SK-N-SH (cell line): ENCODE measurements at regions not wholly inside any gene's neighbourhood (a gene's known extent, or its start where the extent isn't known, plus 50 kb on each side); places are given as distances from the start of the nearest gene placed in this dataset.

ENCODE experiments used
- CTCF ChIA-PET: fragments of 300-600, 350-600 bp; formaldehyde crosslinking; extraction: SDS; loops from one replicate; lab custom pipeline; 2021; lab: Yijun Ruan, JAX
- POLR2A ChIA-PET: fragments of 350-600 bp; sonication (Branson Sonifier 250); formaldehyde crosslinking; extraction: SDS; loops from one replicate; lab custom pipeline; 2020; ENCODE audit warnings: antibody characterized with exemption, inconsistent platforms; lab: Yijun Ruan, JAX
- DNase-seq: peaks from one replicate; pipeline ENCODE4 v3.0.0; 2012
- H2AFZ ChIP-seq: fragments of 200-600 bp; sonication (generic); 2 replicates; pipeline ENCODE4 v1.8.1; 2016; ENCODE audit warnings: antibody characterized with exemption, mild to moderate bottlenecking, low read depth
- H3F3A ChIP-seq: fragments of 200-600 bp; sonication (generic); replicated peaks from 2 replicates; pipeline ENCODE3; 2016; ENCODE audit warnings: antibody characterized with exemption, mild to moderate bottlenecking; ENCODE audit not compliant: insufficient read depth
- H3K27ac ChIP-seq, 2 experiments: fragments of 200-500 bp in 1 of 2; fragments of 200-600 bp in 1 of 2; sonication (Bioruptor generic) in 1 of 2; sonication (generic), shearing (Covaris generic) in 1 of 2; 2 replicates each; pipeline versions ENCODE4 v1.5.1 to v1.6.1; 2014 to 2016; ENCODE audit warnings: low read depth in 2 of 2, inconsistent platforms in 1 of 2, low read length in 1 of 2, mild to moderate bottlenecking in 1 of 2, mixed read lengths in 1 of 2
- H3K27me3 ChIP-seq: fragments of 200-600 bp; sonication (generic), shearing (Covaris generic); 2 replicates; pipeline ENCODE4 v1.6.1; 2016; ENCODE audit warnings: mixed run types; ENCODE audit not compliant: insufficient read depth
- H3K36me3 ChIP-seq, 2 experiments: fragments of 200-500 bp in 1 of 2; fragments of 200-600 bp in 1 of 2; sonication (Bioruptor generic) in 1 of 2; sonication (generic) in 1 of 2; replicated peaks in 1 of 2; 2 replicates each; pipeline versions ENCODE3 to v1.5.1; 2014 to 2016; ENCODE audit warnings: low read length in 1 of 2, mild to moderate bottlenecking in 1 of 2; ENCODE audit not compliant: insufficient read depth in 2 of 2, control insufficient read depth in 1 of 2
- H3K4me1 ChIP-seq, 2 experiments: fragments of 200-500 bp in 1 of 2; fragments of 200-600 bp in 1 of 2; sonication (Bioruptor generic) in 1 of 2; sonication (generic), shearing (Covaris generic) in 1 of 2; 2 replicates each; pipeline versions ENCODE4 v1.5.1 to v1.6.1; 2014 to 2016; ENCODE audit warnings: low read depth in 1 of 2, low read length in 1 of 2, mixed run types in 1 of 2; ENCODE audit not compliant: insufficient read depth in 2 of 2, control insufficient read depth in 1 of 2
- H3K4me2 ChIP-seq: fragments of 200-600 bp; sonication (generic), shearing (Covaris generic); 2 replicates; pipeline ENCODE4 v1.6.1; 2017; ENCODE audit warnings: mixed run types
- H3K4me3 ChIP-seq, 2 experiments: fragments of 200-500 bp in 1 of 2; fragments of 200-600 bp in 1 of 2; sonication (Bioruptor generic) in 1 of 2; sonication (generic), shearing (Covaris generic) in 1 of 2; 2 replicates each; pipeline versions ENCODE4 v1.5.1 to v1.8.1; 2014 to 2016; ENCODE audit warnings: low read depth in 2 of 2, inconsistent platforms in 1 of 2, low read length in 1 of 2, mild to moderate bottlenecking in 1 of 2, mixed read lengths in 1 of 2, moderate library complexity in 1 of 2
- H3K79me2 ChIP-seq: fragments of 200-600 bp; sonication (generic); 2 replicates; pipeline ENCODE4 v1.8.1; 2017; ENCODE audit warnings: mild to moderate bottlenecking; ENCODE audit not compliant: insufficient read depth
- H3K9ac ChIP-seq: fragments of 200-600 bp; sonication (generic); 2 replicates; pipeline ENCODE4 v1.6.1; 2017; ENCODE audit warnings: mixed run types
- H3K9me2 ChIP-seq: fragments of 200-600 bp; sonication (generic); 2 replicates; pipeline ENCODE4 v1.6.1; 2017; ENCODE audit warnings: mixed run types
- H3K9me3 ChIP-seq: fragments of 200-600 bp; sonication (generic); 2 replicates; pipeline ENCODE4 v1.6.1; 2017; ENCODE audit warnings: mixed run types, mild to moderate bottlenecking, moderate library complexity
- H4K20me1 ChIP-seq: fragments of 200-600 bp; sonication (generic); 2 replicates; pipeline ENCODE4 v1.6.1; 2017; ENCODE audit warnings: mild to moderate bottlenecking, mixed run types; ENCODE audit not compliant: insufficient read depth
- EP300 ChIP-seq, 2 experiments: IDR thresholded peaks; 2 replicates each; pipeline versions ENCODE4 v1.4.0 to v1.6.1; 2012; ENCODE audit warnings: borderline replicate concordance in 1 of 2, low read depth in 1 of 2, low read length in 1 of 2
- EZH2phosphoT487 ChIP-seq: fragments of 200-600 bp; sonication (generic); IDR thresholded peaks from 2 replicates; pipeline ENCODE4 v1.6.1; 2017; ENCODE audit warnings: low read depth, mixed run types, mild to moderate bottlenecking, antibody characterized with exemption, moderate library complexity, borderline replicate concordance
- FOSL2 ChIP-seq: IDR thresholded peaks from 2 replicates; pipeline ENCODE4 v1.4.0; 2012; ENCODE audit warnings: low read depth, mild to moderate bottlenecking, moderate library complexity, borderline replicate concordance
- FOXM1 ChIP-seq: IDR thresholded peaks from 2 replicates; pipeline ENCODE4 v1.4.0; 2012; ENCODE audit warnings: low read depth, mild to moderate bottlenecking
- IRF3 ChIP-seq: fragments of 150-350 bp; IDR thresholded peaks from 2 replicates; pipeline ENCODE4 v1.6.1; 2016; ENCODE audit warnings: mild to moderate bottlenecking, low read depth, low read length
- MEF2A ChIP-seq: IDR thresholded peaks from 2 replicates; pipeline ENCODE4 v1.4.0; 2012; ENCODE audit warnings: low read depth, borderline replicate concordance
- MXI1 ChIP-seq: IDR thresholded peaks from 2 replicates; pipeline ENCODE4 v1.6.1; 2012; ENCODE audit warnings: mild to moderate bottlenecking, low read depth, low read length, improper control_type of control experiment
- NFIC ChIP-seq: IDR thresholded peaks from 2 replicates; pipeline ENCODE4 v1.4.0; 2012; ENCODE audit warnings: borderline replicate concordance
- NRF1 ChIP-seq: IDR thresholded peaks from 2 replicates; pipeline ENCODE4 v1.6.1; 2012; ENCODE audit warnings: low read depth, mild to moderate bottlenecking, low read length
- RAD21 ChIP-seq: IDR thresholded peaks from 2 replicates; pipeline ENCODE4 v1.6.1; 2012; ENCODE audit warnings: mild to moderate bottlenecking, low read length
- RCOR1 ChIP-seq: fragments of 150-350 bp; IDR thresholded peaks from 2 replicates; pipeline ENCODE4 v1.6.1; 2017; ENCODE audit warnings: antibody characterized with exemption, low read length
- RXRA ChIP-seq: IDR thresholded peaks from 2 replicates; pipeline ENCODE4 v1.4.0; 2012; ENCODE audit warnings: low read depth, mild to moderate bottlenecking, borderline replicate concordance
- SMC3 ChIP-seq: IDR thresholded peaks from 2 replicates; pipeline ENCODE4 v1.6.1; 2012; ENCODE audit warnings: low read depth, low read length, improper control_type of control experiment
- TEAD4 ChIP-seq: IDR thresholded peaks from 2 replicates; pipeline ENCODE4 v1.4.0; 2012; ENCODE audit warnings: mild to moderate bottlenecking, borderline replicate concordance; ENCODE audit not compliant: insufficient read depth
- ZBTB33 ChIP-seq: IDR thresholded peaks from 2 replicates; pipeline ENCODE4 v1.4.0; 2012; ENCODE audit warnings: low read depth, borderline replicate concordance
- WGBS: methylation state at CpG from one replicate; pipeline ENCODE4 v1.1.6; 2017; ENCODE audit warnings: low lambda C conversion rate; 5-methylcytosine and 5-hydroxymethylcytosine counted together

- POLR2A ChIA-PET, result no interaction called here
- Histone ChIP-seq H2AFZ (no peak overlapping the region), H3K36me3 (no peaks in the 10 kb centered on the region), H3K4me3 (no peak overlapping the region), H3K4me1 (peaks cover 0 to 11% of the 10 kb centered on the region in 2 experiments; a peak in 2 of 4 replicates), H3K9me3 (no peaks in the 10 kb centered on the region), H4K20me1 (no peaks in the 10 kb centered on the region), H3K27me3 (no peaks in the 10 kb centered on the region), H3K79me2 (no peaks in the 10 kb centered on the region), H3K9ac (no peak overlapping the region), H3K4me2 (no peak overlapping the region), H3K9me2 (no peaks in the 10 kb centered on the region), H3K27ac (no peak overlapping the region), H3F3A (no peaks in the 10 kb centered on the region)
- WGBS, result 77% methylated on average over 6 of the region's 6 CpGs
- TF ChIP-seq FOSL2, result no peak
- TF ChIP-seq IRF3, result no peak
- no peak for DNase-seq
- CTCF ChIA-PET, result interaction anchor here (1.4 to 1.5 kb wide), 2 partner anchors 10 to 17 kb away, joined by 3 to 7 read pairs; no protein-coding TSS in a partner anchor
Observed at GRCh38 chr5:143599474-143599873, 196.0 kb upstream of the NR3C1 start.

GRCh38 chr5:143596824-143597223 is 193.3 kb upstream of the NR3C1 start:
- Histone ChIP-seq H3K9me3 (no peaks in the 10 kb centered on the region), H3K9me2 (no peaks in the 10 kb centered on the region), H3F3A (no peaks in the 10 kb centered on the region), H3K27me3 (no peaks in the 10 kb centered on the region), H3K9ac (no peak overlapping the region), H3K4me1 (peaks cover 0 to 11% of the 10 kb centered on the region in 2 experiments; a peak in 2 of 4 replicates), H3K4me2 (no peak overlapping the region), H2AFZ (no peak overlapping the region), H3K79me2 (no peaks in the 10 kb centered on the region), H3K36me3 (no peaks in the 10 kb centered on the region), H3K4me3 (no peak overlapping the region), H3K27ac (no peak overlapping the region), H4K20me1 (no peaks in the 10 kb centered on the region)
- ChIA-PET POLR2A (no interaction called here), CTCF (no interaction called here)
- 86% methylated on average over 3 of the region's 3 CpGs for WGBS
- no peak for TF ChIP-seq SMC3
- no peak for TF ChIP-seq IRF3
- TF ChIP-seq MEF2A, result no peak
- TF ChIP-seq MXI1, result no peak
- TF ChIP-seq EZH2phosphoT487, result no peak
- no peak for TF ChIP-seq RXRA
- TF ChIP-seq FOXM1, result no peak
- no peak for TF ChIP-seq RCOR1
- no peak for TF ChIP-seq TEAD4
- no peak for TF ChIP-seq NFIC
- no peak for TF ChIP-seq ZBTB33
- TF ChIP-seq EP300 (IDR thresholded peaks at IDR 0.05; ENCODE audit: borderline replicate concordance in 1 of 2, low read depth in 1 of 2, low read length in 1 of 2), result no peak
- TF ChIP-seq NRF1, result no peak
- no peak for TF ChIP-seq RAD21
- DNase-seq, result no peak
